AG09319 (cell line): ENCODE measurements at regions not wholly inside any gene's neighbourhood (a gene's known extent, or its start where the extent isn't known, plus 50 kb on each side); places are given as distances from the start of the nearest gene placed in this dataset.

Experiments used
- DNase-seq: peaks from one replicate; pipeline ENCODE4 v3.0.0-alpha.2; 2010; ENCODE audit warnings: low read depth; ENCODE audit errors: extremely low read depth
- CTCF ChIP-seq: IDR thresholded peaks from 2 replicates; pipeline ENCODE4 v1.5.1; 2011; ENCODE audit warnings: low read depth, mild to moderate bottlenecking, inconsistent platforms, low read length, moderate library complexity

GRCh38 chr11:129721685-129722084, 94.0 kb upstream of the TMEM45B start:
- no peak for TF ChIP-seq CTCF

DNA sequence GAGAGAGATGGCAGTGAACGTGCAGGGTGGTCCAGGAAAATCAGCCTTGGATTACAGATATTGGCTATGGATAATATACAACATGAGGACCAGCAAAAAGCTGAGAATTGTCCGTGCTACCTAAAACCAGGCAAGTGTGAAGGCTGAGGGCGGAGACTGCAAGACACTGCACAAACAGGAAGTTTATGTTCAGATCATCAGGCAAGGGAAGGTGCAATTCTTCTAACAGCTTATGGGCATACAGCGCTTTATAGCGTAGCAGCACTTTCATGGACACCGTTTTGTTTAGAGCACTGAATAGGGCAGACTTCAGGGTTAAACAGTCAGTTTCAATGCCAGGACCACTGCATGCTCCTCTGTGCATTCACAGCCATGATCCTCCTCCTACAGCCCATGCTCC, 93.1 kb upstream of the TMEM45B start:
- no peak for DNase-seq
- TF ChIP-seq CTCF = no peak

More at GRCh38 chr11:129721685-129722084, 94.0 kb upstream of the TMEM45B start:
- no peak for DNase-seq

DNA sequence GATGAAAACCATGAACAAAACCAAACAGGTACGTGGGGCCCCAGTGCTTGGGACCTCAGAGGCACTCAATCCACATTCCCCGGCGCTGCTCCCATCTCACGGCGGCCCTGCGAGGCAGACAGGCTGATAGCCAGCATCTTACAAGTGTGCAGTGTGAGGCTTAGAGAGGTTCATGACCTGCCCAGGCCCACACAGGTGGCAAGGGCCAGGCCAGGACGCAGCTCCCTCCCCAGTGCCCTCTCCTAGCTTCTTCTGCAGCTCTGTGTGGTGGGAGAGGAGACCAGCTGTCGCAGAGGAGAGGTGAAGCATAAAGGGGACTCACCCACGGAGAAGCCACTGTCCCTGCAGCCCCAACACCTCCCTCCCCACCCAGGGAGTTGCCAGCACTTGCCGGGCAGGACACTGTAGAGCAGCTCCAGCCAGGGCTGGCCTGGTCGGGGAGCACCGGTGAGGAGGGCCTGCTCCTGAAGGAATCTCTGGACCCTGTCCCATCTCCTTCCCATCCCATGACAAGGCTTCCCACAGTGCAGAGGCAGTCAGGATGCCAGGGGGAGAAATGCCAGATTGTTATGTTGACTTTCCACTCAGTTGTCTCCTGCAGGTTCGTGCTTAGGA, 92.4 kb upstream of the TMEM45B start:
- no peak for TF ChIP-seq CTCF

DNA sequence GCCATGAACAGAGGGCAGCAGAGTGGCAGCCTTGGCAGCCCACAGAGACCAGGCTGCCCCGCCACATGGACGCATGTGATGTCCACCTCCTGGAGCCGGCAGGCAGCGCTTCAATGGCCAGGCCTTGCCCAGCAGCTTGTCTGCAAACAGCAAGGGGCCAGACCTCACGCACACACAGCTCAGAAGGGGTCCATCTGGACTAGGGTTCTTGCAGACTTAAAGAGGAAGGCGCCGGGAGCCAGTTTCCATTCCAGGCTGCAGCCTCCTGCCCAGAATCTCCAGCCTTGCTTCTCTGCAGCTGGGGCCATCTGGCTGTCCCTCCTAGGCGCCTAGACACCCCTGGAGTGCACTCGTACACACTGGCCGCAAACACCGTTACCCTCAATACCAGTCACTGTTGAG, 91.9 kb upstream of the TMEM45B start:
- no peak for TF ChIP-seq CTCF
- DNase-seq = no peak

More for the DNA sequence above, 92.4 kb upstream of the TMEM45B start:
- no peak for DNase-seq

DNA sequence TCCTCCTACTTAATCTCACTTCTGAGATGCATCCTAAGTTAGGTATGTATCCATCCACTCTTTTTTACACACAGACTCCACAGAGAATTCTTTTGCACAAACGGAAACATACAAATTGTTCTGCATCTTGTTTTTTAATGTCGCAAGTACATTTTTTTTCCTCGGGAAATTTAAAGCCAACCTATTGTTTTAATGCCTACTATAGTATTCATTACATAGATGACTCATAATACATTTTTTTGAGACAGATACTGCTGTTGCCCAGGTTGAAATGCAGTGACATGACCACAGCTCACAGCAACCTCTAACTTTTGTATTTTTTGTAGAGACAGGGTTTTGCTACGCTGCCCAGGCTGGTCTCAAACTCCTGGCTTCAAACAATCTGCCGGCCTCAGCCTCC, 90.8 kb upstream of the TMEM45B start:
- no peak for DNase-seq
- no peak for TF ChIP-seq CTCF

GRCh38 chr11:129726179-129726578, 89.5 kb upstream of the TMEM45B start:
- no peak for TF ChIP-seq CTCF
- DNase-seq = no peak

DNA sequence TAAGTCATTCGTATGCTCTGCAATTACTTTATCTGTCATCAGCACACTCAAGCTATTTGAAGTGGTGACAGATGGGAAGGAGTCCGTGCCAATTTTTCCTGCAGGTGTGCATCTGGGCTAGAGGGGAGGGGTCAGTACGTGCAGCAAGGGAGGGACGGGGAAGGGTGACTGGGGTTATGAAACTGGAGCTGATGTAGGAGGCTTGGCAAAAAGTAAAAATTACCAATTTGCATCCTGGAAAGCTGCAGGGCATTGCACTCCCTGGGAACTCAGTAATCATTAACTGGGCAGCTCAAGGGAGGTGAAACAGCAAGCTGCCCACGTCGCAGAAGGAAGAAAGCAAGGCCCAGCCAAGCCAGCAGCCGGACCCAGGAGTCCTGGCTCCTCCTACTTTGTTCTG, 87.1 kb upstream of the TMEM45B start:
- DNase-seq = no peak
- no peak for TF ChIP-seq CTCF
